PC-3 (cell line): ENCODE measurements at regions not wholly inside any gene's neighbourhood (a gene's known extent, or its start where the extent isn't known, plus 50 kb on each side); places are given as distances from the start of the nearest gene placed in this dataset.
"Not testable (repeated sequence)": the region's sequence is repeated elsewhere in the genome, so short reads cannot be mapped to it uniquely, and the experiment has no call there.

ENCODE experiments used
- ATAC-seq: fragments of 200-7000 bp; cut with Tn5 transposase; 2 replicates; pipeline ENCODE4 v1.9.1; 2020; ENCODE audit warnings: mild to moderate bottlenecking, moderate library complexity
- BruUV-seq: library from RNA; stranded (reverse); fragments of 400-500 nt; replicated peaks from 2 replicates; lab custom pipeline; 2021; lab: Mats Ljungman, UMichigan
- CTCF ChIA-PET: fragments of 300-600 bp; sonication (Branson Sonifier 250); formaldehyde crosslinking; loops from one replicate; lab custom pipeline; 2022; ENCODE audit warnings: antibody characterized with exemption; lab: Charles Lee
- POLR2A ChIA-PET: fragments of 300-600 bp; sonication (Branson Sonifier 250); formaldehyde crosslinking; loops from one replicate; lab custom pipeline; 2022; ENCODE audit warnings: antibody characterized with exemption; ENCODE audit not compliant: unreplicated experiment; lab: Charles Lee
- DNase-seq: peaks from one replicate; pipeline ENCODE4 v3.0.0-alpha.2; 2015
- H2AFZ ChIP-seq: fragments of 300-600 bp; sonication (generic); 2 replicates; pipeline ENCODE4 v1.6.0; 2016; ENCODE audit warnings: antibody characterized with exemption, low read length
- H3F3A ChIP-seq: fragments of 300-600 bp; sonication (generic); one replicate; pipeline ENCODE4 v1.6.0; 2017; ENCODE audit warnings: antibody characterized with exemption, low read length, control low read depth, mild to moderate bottlenecking; ENCODE audit not compliant: unreplicated experiment
- H3K27ac ChIP-seq: fragments of 300-600 bp; sonication (generic); 2 replicates; pipeline ENCODE4 v1.5.1; 2016; ENCODE audit warnings: mild to moderate bottlenecking, low read length
- H3K27me3 ChIP-seq: fragments of 300-600 bp; sonication (generic); 2 replicates; pipeline ENCODE4 v1.6.1; 2016; ENCODE audit warnings: low read length, mixed read lengths
- H3K36me3 ChIP-seq: fragments of 300-600 bp; sonication (generic); 2 replicates; pipeline ENCODE4 v1.6.1; 2016; ENCODE audit warnings: low read depth, mixed run types, low read length, mixed read lengths
- H3K4me1 ChIP-seq: fragments of 300-600 bp; sonication (generic); 2 replicates; pipeline ENCODE4 v1.5.1; 2016; ENCODE audit warnings: low read length; ENCODE audit not compliant: insufficient read depth
- H3K4me2 ChIP-seq: fragments of 300-600 bp; sonication (generic); 2 replicates; pipeline ENCODE4 v1.6.0; 2016; ENCODE audit warnings: low read length
- H3K4me3 ChIP-seq: fragments of 300-600 bp; sonication (generic); 2 replicates; pipeline ENCODE4 v1.5.1; 2016; ENCODE audit warnings: mild to moderate bottlenecking, low read length, mixed read lengths
- H3K79me2 ChIP-seq: fragments of 300-600 bp; sonication (generic); 2 replicates; pipeline ENCODE4 v1.6.1; 2017; ENCODE audit warnings: low read length, mixed read lengths
- H3K9ac ChIP-seq: fragments of 300-600 bp; sonication (generic); 2 replicates; pipeline ENCODE4 v1.6.0; 2016; ENCODE audit warnings: mild to moderate bottlenecking, low read length
- H3K9me2 ChIP-seq: fragments of 300-600 bp; sonication (generic); replicated peaks from 2 replicates; pipeline ENCODE4 v1.6.1; 2016; ENCODE audit warnings: mixed run types, low read length, mixed read lengths
- H3K9me3 ChIP-seq: fragments of 300-600 bp; sonication (generic); 2 replicates; pipeline ENCODE4 v1.6.1; 2016; ENCODE audit warnings: low read length, mixed read lengths
- H4K20me1 ChIP-seq: fragments of 300-600 bp; sonication (generic); 2 replicates; pipeline ENCODE4 v1.6.1; 2016; ENCODE audit warnings: low read length, mixed read lengths
- intact Hi-C: fragments of 100-400 bp; cut with micrococcal nuclease; formaldehyde crosslinking; loops from 2 replicates; pipeline ENCODE4 v1.9.0; 2023

- H4K20me1 ChIP-seq, H2AFZ ChIP-seq, ATAC-seq, CTCF ChIA-PET, H3K4me2 ChIP-seq, H3K79me2 ChIP-seq, intact Hi-C loops, BruUV-seq, H3K9me3 ChIP-seq, POLR2A ChIA-PET, H3K36me3 ChIP-seq, H3K9me2 ChIP-seq, H3F3A ChIP-seq, H3K27me3 ChIP-seq, DNase-seq, H3K4me1 ChIP-seq, H3K9ac ChIP-seq, H3K4me3 ChIP-seq, H3K27ac ChIP-seq: not testable (repeated sequence)
Observed at GRCh38 chr9:62931484-62931883, 1741.6 kb downstream of the SPATA31A7 start.

- DNase-seq, H3F3A ChIP-seq, H3K4me1 ChIP-seq, H3K4me3 ChIP-seq, BruUV-seq, H3K27me3 ChIP-seq, H3K79me2 ChIP-seq, ATAC-seq, intact Hi-C loops, H3K9ac ChIP-seq, H3K36me3 ChIP-seq, H3K9me3 ChIP-seq, H3K27ac ChIP-seq, H3K9me2 ChIP-seq, H3K4me2 ChIP-seq, H4K20me1 ChIP-seq, CTCF ChIA-PET, H2AFZ ChIP-seq, POLR2A ChIA-PET: not testable (repeated sequence)
Observed at GRCh38 chr9:62952840-62953239, 1763.0 kb downstream of the SPATA31A7 start.
